ENCODE measurements at regions not wholly inside any gene's neighbourhood (a gene's known extent, or its start where the extent isn't known, plus 50 kb on each side); places are given as distances from the start of the nearest gene placed in this dataset.

- TF ChIP-seq, protein P1, sequence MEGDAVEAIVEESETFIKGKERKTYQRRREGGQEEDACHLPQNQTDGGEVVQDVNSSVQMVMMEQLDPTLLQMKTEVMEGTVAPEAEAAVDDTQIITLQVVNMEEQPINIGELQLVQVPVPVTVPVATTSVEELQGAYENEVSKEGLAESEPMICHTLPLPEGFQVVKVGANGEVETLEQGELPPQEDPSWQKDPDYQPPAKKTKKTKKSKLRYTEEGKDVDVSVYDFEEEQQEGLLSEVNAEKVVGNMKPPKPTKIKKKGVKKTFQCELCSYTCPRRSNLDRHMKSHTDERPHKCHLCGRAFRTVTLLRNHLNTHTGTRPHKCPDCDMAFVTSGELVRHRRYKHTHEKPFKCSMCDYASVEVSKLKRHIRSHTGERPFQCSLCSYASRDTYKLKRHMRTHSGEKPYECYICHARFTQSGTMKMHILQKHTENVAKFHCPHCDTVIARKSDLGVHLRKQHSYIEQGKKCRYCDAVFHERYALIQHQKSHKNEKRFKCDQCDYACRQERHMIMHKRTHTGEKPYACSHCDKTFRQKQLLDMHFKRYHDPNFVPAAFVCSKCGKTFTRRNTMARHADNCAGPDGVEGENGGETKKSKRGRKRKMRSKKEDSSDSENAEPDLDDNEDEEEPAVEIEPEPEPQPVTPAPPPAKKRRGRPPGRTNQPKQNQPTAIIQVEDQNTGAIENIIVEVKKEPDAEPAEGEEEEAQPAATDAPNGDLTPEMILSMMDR (conservative IDR thresholded peaks at IDR 0.05; ENCODE audit: low read depth in 2 of 2), result no peak
- TF ChIP-seq POLR2AphosphoS5 (IDR thresholded peaks at IDR 0.05; ENCODE audit: low read depth) (no peak), ETS1 (IDR thresholded peaks at IDR 0.05) (no peak), EZH2 (IDR thresholded peaks at IDR 0.05; ENCODE audit: low read depth, unreplicated experiment) (no peak), EZH2phosphoT487 (IDR thresholded peaks at IDR 0.05; ENCODE audit: unreplicated experiment) (no peak)
- TF ChIP-seq, protein P2, sequence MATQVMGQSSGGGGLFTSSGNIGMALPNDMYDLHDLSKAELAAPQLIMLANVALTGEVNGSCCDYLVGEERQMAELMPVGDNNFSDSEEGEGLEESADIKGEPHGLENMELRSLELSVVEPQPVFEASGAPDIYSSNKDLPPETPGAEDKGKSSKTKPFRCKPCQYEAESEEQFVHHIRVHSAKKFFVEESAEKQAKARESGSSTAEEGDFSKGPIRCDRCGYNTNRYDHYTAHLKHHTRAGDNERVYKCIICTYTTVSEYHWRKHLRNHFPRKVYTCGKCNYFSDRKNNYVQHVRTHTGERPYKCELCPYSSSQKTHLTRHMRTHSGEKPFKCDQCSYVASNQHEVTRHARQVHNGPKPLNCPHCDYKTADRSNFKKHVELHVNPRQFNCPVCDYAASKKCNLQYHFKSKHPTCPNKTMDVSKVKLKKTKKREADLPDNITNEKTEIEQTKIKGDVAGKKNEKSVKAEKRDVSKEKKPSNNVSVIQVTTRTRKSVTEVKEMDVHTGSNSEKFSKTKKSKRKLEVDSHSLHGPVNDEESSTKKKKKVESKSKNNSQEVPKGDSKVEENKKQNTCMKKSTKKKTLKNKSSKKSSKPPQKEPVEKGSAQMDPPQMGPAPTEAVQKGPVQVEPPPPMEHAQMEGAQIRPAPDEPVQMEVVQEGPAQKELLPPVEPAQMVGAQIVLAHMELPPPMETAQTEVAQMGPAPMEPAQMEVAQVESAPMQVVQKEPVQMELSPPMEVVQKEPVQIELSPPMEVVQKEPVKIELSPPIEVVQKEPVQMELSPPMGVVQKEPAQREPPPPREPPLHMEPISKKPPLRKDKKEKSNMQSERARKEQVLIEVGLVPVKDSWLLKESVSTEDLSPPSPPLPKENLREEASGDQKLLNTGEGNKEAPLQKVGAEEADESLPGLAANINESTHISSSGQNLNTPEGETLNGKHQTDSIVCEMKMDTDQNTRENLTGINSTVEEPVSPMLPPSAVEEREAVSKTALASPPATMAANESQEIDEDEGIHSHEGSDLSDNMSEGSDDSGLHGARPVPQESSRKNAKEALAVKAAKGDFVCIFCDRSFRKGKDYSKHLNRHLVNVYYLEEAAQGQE (IDR thresholded peaks at IDR 0.05; ENCODE audit: unreplicated experiment), result no peak
Observed at GRCh38 chr2:126764686-126765265, 108.8 kb downstream of the GYPC start.
